ENCODE measurements at regions not wholly inside any gene's neighbourhood (a gene's known extent, or its start where the extent isn't known, plus 50 kb on each side); places are given as distances from the start of the nearest gene placed in this dataset.

GRCh38 chr12:65602610-65603295, 221.5 kb upstream of the HMGA2 start:
- peak; percentile 48 to 70 (median 63) for TF ChIP-seq CTCF (IDR thresholded peaks at IDR 0.05)
- no peak for TF ChIP-seq POLR2A (IDR thresholded peaks at IDR 0.05)
